ENCODE measurements at regions not wholly inside any gene's neighbourhood (a gene's known extent, or its start where the extent isn't known, plus 50 kb on each side); places are given as distances from the start of the nearest gene placed in this dataset.

DNA sequence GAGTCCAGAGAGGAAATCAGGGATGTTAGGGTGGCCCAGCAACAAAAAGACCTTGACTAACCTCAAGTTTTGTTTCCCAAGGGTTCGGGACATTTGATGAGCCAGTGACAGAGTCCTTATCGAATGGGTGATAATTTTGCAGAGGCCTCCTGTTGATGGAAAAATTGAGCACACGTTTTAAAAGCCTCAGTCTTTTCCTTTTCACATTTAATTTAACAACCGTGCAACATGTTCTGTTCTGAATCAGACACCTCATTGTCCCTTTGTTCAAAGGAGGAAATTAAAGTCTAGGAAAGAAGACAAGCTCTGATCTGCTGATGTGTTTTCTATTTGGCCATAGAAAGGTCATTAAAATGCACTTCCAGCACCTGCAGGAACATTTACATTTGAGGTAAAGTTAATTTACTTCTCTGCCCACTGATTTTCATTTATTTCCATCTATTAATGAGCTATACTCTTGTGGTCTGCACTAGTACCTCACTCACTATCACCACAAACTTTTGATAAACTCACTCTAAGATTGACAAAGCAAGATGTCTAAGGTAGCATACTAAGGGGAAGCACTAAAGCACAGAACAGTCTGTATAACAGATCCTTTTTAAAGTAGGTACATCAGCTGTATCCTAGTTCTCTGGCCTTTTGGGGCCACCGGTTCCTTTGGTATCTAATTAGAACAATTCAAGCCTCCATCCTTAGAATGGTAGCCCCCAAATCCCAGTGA lies 147.0 kb downstream of the RPAP3 start:
- H3K9me3 ChIP-seq (ENCODE audit: control insufficient read depth, low read length) = no peaks in the 10 kb centered on the region
- H3K36me3 ChIP-seq (ENCODE audit: control insufficient read depth, insufficient read depth, low read length, severe bottlenecking) = no peaks in the 10 kb centered on the region
- H3K27me3 ChIP-seq (replicated peaks; ENCODE audit: control insufficient read depth, insufficient read depth, low read length) = peaks cover 13% of the 10 kb centered on the region
- peaks cover 12% of the 10 kb centered on the region for H3K4me1 ChIP-seq (ENCODE audit: control insufficient read depth, insufficient read depth, low read length)
- H3K4me3 ChIP-seq (ENCODE audit: low read length) = no peak overlapping the region
- H3K9ac ChIP-seq (ENCODE audit: low read length) = no peak overlapping the region
- DNase-seq (ENCODE audit: low read depth) = no peak

DNA sequence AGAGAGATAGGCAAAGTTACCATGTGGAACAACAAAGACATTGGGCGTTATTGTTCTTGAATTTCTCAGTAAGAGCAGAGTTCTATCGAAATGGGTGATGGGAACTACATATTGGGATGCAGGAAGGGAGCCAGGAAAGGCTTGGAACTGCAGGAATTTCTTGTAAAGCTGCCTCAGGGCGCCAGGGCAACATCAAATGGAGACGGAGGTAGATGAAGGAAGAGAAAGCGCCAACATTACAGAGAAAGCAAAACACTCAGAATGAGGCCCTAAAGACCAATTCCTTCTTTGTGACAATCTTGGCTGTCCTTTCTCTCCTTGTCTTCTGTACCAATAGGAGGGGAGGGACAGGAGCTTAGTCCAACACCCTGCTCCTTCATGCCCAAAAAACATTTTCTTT lies 148.4 kb downstream of the RPAP3 start:
- no peak overlapping the region for H3K4me3 ChIP-seq (ENCODE audit: low read length)
- no peaks in the 10 kb centered on the region for H3K36me3 ChIP-seq (ENCODE audit: control insufficient read depth, insufficient read depth, low read length, severe bottlenecking)
- peaks cover 11% of the 10 kb centered on the region for H3K9me3 ChIP-seq (ENCODE audit: control insufficient read depth, low read length)
- peaks cover 11% of the 10 kb centered on the region for H3K4me1 ChIP-seq (ENCODE audit: control insufficient read depth, insufficient read depth, low read length)
- DNase-seq (ENCODE audit: low read depth) = no peak
- no peak overlapping the region for H3K9ac ChIP-seq (ENCODE audit: low read length)
- H3K27me3 ChIP-seq (replicated peaks; ENCODE audit: control insufficient read depth, insufficient read depth, low read length) = peaks cover 13% of the 10 kb centered on the region

DNA sequence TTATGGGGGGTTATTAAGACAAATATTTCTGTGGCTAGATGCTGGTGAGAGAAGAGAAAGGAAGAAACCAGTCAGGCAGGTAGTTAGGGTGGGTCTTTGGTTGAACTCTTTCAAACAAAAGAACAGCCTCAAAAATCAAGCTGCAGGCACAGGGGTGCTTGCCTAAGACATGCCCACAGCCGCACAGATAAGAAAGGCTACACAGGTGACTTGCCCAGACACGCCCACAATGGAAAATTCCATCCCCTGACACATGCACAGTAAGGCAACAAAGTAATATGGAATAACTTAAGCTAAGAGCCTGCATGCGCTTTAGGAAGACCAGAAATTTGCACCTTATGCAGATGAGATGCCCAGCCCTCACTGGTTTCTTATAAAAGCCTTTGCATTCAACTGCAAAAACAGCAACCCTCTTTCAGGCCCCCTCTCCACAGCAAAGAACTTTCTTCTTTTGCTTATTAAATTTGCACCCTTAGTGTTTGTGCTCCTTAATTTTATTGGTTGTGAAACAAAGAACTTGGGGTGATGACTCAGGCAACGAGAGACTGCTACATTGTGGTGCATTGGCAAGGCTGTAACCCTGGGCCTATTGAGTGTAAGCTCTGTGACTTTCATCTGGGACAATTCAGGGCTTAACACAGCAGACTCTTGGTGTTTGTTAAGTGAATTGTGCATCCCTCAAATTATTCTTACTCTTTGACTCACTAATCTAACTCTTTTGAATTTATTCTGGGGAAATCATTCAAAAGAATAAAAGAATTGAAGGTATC lies 149.4 kb downstream of the RPAP3 start:
- no peaks in the 10 kb centered on the region for H3K36me3 ChIP-seq (ENCODE audit: control insufficient read depth, insufficient read depth, low read length, severe bottlenecking)
- no peak for DNase-seq (ENCODE audit: low read depth)

DNA sequence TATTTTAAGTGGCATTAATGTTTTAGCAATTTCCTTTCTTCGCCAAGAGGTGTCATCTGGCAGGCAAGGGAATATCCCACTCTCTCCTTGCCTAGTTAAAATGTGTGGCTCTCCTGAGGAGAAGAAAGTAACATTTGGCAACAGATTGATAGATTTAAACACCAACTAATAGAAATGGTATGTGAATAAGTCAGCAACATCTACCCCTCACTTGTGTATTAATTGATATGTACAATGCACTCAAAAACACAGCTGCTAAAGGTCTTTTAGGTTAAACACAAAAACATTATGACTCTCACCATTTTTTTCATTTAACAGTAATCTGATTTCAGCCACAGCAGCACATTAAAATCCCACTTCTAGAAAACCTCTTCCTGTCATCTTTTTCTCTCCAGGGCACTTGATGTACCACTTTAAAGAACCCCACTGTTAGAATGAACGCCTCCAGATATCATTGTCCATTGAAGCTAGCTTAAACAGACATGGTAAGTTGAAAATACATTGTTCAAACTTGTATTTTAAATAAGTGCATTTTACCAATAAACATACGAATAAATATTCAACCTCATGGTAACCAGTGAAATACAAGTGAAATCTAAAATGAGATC lies 151.7 kb downstream of the RPAP3 start:
- no peaks in the 10 kb centered on the region for H3K36me3 ChIP-seq (ENCODE audit: control insufficient read depth, insufficient read depth, low read length, severe bottlenecking)
- H3K9ac ChIP-seq (ENCODE audit: low read length) = no peak overlapping the region
- no peak for DNase-seq (ENCODE audit: low read depth)
- peaks cover 11% of the 10 kb centered on the region for H3K9me3 ChIP-seq (ENCODE audit: control insufficient read depth, low read length)
- H3K4me1 ChIP-seq (ENCODE audit: control insufficient read depth, insufficient read depth, low read length) = peaks cover 10% of the 10 kb centered on the region
- H3K4me3 ChIP-seq (ENCODE audit: low read length) = no peak overlapping the region
- H3K27me3 ChIP-seq (replicated peaks; ENCODE audit: control insufficient read depth, insufficient read depth, low read length) = peaks cover 8% of the 10 kb centered on the region

More for the DNA sequence above, 149.4 kb downstream of the RPAP3 start:
- Histone ChIP-seq H3K9me3 (ENCODE audit: control insufficient read depth, low read length) (peaks cover 11% of the 10 kb centered on the region), H3K27me3 (replicated peaks; ENCODE audit: control insufficient read depth, insufficient read depth, low read length) (peaks cover 13% of the 10 kb centered on the region), H3K4me3 (ENCODE audit: low read length) (no peak overlapping the region), H3K4me1 (ENCODE audit: control insufficient read depth, insufficient read depth, low read length) (peaks cover 11% of the 10 kb centered on the region), H3K9ac (ENCODE audit: low read length) (no peak overlapping the region)

DNA sequence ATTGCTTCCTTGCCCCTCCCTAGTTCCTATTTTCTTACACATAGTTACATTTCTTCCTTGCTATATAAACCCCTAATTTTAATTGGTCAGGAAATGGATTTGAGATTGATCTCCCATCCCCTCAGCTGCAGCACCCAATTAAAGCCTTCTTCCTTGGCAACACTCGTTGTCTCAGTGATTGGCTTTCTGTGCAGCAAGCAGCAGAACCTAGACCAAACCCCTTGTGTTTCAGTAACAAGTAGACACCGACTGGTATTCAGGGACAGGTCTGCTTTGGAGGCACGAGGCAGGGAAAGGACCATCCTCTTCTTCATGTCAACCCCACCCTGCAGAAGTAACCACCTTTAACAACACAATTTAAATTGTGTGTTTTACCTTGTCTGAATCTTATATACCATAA lies 152.6 kb downstream of the RPAP3 start:
- DNase-seq (ENCODE audit: low read depth) = no peak
- no peak overlapping the region for H3K4me3 ChIP-seq (ENCODE audit: low read length)
- no peaks in the 10 kb centered on the region for H3K36me3 ChIP-seq (ENCODE audit: control insufficient read depth, insufficient read depth, low read length, severe bottlenecking)
- no peak overlapping the region for H3K9ac ChIP-seq (ENCODE audit: low read length)
- peaks cover 10% of the 10 kb centered on the region for H3K4me1 ChIP-seq (ENCODE audit: control insufficient read depth, insufficient read depth, low read length)
- peaks cover 11% of the 10 kb centered on the region for H3K9me3 ChIP-seq (ENCODE audit: control insufficient read depth, low read length)
- peaks cover 4% of the 10 kb centered on the region for H3K27me3 ChIP-seq (replicated peaks; ENCODE audit: control insufficient read depth, insufficient read depth, low read length)

DNA sequence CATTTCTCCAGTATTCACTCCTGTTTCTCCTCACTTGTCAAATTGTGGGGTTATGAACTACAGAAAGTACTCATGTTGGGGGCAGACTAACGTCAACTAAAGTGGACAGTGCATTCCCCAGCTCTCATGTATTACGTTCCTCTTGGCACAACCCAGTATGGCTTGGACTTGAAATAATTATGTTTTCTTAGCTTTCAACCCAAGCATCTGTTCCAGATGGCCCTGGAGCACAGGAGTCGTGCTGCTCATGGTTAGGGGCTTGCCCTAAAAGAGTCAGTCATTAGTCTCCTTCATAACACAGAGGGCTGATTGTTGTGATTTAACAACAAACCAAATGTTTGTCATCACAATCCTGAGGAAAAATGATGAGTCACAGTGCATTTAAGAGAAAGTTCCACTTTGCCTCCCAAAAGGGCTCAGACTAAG lies 154.4 kb downstream of the RPAP3 start:
- Histone ChIP-seq H3K4me1 (ENCODE audit: control insufficient read depth, insufficient read depth, low read length) (peaks cover 15% of the 10 kb centered on the region), H3K4me3 (ENCODE audit: low read length) (peak overlapping the region; percentile 28), H3K27me3 (replicated peaks; ENCODE audit: control insufficient read depth, insufficient read depth, low read length) (no peaks in the 10 kb centered on the region), H3K36me3 (ENCODE audit: control insufficient read depth, insufficient read depth, low read length, severe bottlenecking) (no peaks in the 10 kb centered on the region), H3K9ac (ENCODE audit: low read length) (no peak overlapping the region), H3K9me3 (ENCODE audit: control insufficient read depth, low read length) (peaks cover 11% of the 10 kb centered on the region)
- DNase-seq (ENCODE audit: low read depth) = peak; percentile 75

DNA sequence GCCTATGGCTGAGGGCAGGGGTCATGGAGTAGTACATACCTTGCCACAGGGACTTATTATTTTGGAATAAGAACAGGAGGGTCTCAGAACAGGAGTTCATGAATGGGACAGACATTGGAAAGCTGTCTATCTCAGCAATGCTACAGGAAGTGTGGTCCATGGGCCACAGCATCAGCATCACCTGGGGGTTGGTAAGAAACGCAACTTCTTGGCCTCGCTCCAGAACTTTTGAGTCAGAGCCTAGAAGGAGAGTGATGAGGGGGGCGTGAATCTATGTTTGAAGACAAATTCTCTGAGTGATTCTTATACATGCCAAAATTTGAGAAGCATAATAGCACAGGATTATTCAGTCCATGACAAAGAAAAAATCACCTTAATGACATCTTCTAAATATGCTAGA lies 156.6 kb downstream of the RPAP3 start:
- DNase-seq (ENCODE audit: low read depth) = no peak
- Histone ChIP-seq H3K27me3 (replicated peaks; ENCODE audit: control insufficient read depth, insufficient read depth, low read length) (no peaks in the 10 kb centered on the region), H3K36me3 (ENCODE audit: control insufficient read depth, insufficient read depth, low read length, severe bottlenecking) (no peaks in the 10 kb centered on the region), H3K4me1 (ENCODE audit: control insufficient read depth, insufficient read depth, low read length) (peaks cover 28% of the 10 kb centered on the region), H3K9me3 (ENCODE audit: control insufficient read depth, low read length) (peaks cover 11% of the 10 kb centered on the region), H3K4me3 (ENCODE audit: low read length) (no peak overlapping the region), H3K9ac (ENCODE audit: low read length) (no peak overlapping the region)

DNA sequence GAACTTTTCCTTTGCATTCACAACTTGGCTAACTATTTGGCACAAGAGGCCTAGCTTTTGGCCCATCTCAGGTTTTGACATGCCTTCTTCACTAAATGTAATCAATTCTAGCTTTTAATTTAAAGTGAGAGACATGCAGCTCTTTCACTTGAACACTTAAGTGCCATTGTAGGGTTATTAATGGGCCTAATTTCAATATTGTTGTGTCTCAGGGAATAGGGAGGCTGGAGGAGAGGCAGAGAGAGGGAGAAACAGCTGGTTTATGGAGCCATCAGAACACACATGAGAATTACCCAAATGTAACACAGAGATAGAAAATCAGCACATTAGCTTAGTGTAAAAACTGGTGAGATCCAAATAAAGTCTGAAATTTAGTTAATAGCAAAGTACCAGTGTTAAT lies 157.4 kb downstream of the RPAP3 start:
- no peak overlapping the region for H3K4me3 ChIP-seq (ENCODE audit: low read length)

DNA sequence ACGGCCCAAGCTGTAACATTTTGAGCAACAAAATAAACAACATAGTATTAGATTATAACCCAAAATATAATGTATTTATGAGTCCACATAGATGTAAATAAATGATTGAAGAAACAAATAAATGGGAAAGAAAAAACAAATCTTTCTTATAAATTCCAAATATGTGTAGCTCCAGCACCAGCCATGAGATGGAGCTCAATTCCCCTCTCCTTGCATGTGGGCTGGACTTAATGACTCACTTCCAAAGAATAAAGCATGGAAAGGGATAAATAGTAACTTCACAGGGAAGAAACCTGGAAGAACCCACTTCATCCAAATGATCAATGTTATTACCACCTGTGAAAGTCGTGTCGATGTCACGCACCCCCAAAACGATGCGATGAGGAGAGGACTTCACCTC lies 158.8 kb downstream of the RPAP3 start:
- peak overlapping the region; percentile 23 for H3K9ac ChIP-seq (ENCODE audit: low read length)

More for the DNA sequence above, 157.4 kb downstream of the RPAP3 start:
- DNase-seq (ENCODE audit: low read depth) = no peak
- Histone ChIP-seq H3K27me3 (replicated peaks; ENCODE audit: control insufficient read depth, insufficient read depth, low read length) (no peaks in the 10 kb centered on the region), H3K9ac (ENCODE audit: low read length) (no peak overlapping the region), H3K4me1 (ENCODE audit: control insufficient read depth, insufficient read depth, low read length) (peaks cover 28% of the 10 kb centered on the region), H3K9me3 (ENCODE audit: control insufficient read depth, low read length) (peaks cover 8% of the 10 kb centered on the region), H3K36me3 (ENCODE audit: control insufficient read depth, insufficient read depth, low read length, severe bottlenecking) (no peaks in the 10 kb centered on the region)

DNA sequence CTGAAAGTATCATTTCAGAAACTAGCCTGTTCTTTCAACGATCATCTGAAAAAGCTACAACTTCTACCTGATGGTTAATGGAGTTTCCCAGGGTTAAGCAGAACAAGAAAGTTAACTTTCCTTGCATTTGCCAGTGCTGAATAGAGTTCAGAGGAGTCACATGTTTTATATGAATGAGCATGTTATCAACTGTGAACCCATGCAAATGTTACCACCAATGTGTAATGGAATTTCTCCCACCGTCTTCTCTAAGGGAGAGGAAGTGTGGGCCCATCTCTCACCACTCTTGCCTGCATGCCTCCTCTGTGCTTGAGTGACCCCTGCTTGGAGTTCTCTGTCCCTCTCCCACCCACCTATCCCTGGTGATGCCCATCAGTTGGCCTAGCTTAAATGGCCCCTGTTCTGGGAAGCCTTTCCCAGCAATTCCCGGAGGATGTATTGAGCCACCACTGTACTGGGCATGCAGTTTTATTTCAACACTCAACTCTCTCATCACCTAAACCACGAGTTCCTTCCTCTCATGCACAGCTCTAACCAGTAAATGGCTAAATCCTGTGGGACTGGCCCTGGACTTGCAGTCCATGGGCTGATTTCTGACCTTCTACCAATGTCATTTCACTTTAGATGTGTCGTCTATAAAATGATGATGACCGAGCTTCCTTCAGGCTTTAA lies 159.8 kb downstream of the RPAP3 start:
- Histone ChIP-seq H3K4me3 (ENCODE audit: low read length) (no peak overlapping the region), H3K36me3 (ENCODE audit: control insufficient read depth, insufficient read depth, low read length, severe bottlenecking) (no peaks in the 10 kb centered on the region), H3K27me3 (replicated peaks; ENCODE audit: control insufficient read depth, insufficient read depth, low read length) (peaks cover 6% of the 10 kb centered on the region), H3K4me1 (ENCODE audit: control insufficient read depth, insufficient read depth, low read length) (peaks cover 18% of the 10 kb centered on the region), H3K9me3 (ENCODE audit: control insufficient read depth, low read length) (no peaks in the 10 kb centered on the region), H3K9ac (ENCODE audit: low read length) (peak overlapping the region; percentile 23)
- DNase-seq (ENCODE audit: low read depth) = no peak

More for the DNA sequence above, 158.8 kb downstream of the RPAP3 start:
- H3K9me3 ChIP-seq (ENCODE audit: control insufficient read depth, low read length) = no peaks in the 10 kb centered on the region
- peaks cover 6% of the 10 kb centered on the region for H3K27me3 ChIP-seq (replicated peaks; ENCODE audit: control insufficient read depth, insufficient read depth, low read length)
- peaks cover 27% of the 10 kb centered on the region for H3K4me1 ChIP-seq (ENCODE audit: control insufficient read depth, insufficient read depth, low read length)
- no peaks in the 10 kb centered on the region for H3K36me3 ChIP-seq (ENCODE audit: control insufficient read depth, insufficient read depth, low read length, severe bottlenecking)
- no peak overlapping the region for H3K4me3 ChIP-seq (ENCODE audit: low read length)
- peak; percentile 45 for DNase-seq (ENCODE audit: low read depth)

DNA sequence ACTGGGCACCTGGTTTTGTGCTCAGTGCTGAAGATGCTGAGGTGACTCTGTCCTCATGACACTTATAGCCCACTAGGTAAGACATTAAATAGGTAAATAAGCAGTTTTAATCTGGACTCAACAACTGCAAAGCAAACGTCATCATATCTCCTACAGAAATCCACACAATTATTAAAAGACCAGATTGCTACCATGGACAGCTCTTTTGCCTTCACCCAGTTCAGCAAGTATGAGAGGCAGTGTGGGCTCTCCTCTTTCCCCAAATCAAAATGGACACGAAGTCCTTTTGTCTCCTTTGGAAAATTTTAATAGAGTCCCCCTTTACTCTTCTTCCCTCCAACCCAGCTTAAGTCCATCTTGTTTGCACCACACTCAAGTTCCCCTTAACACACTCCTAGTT lies 171.1 kb downstream of the RPAP3 start:
- Histone ChIP-seq H3K4me3 (ENCODE audit: low read length) (no peak overlapping the region), H3K9ac (ENCODE audit: low read length) (no peak overlapping the region), H3K27me3 (replicated peaks; ENCODE audit: control insufficient read depth, insufficient read depth, low read length) (no peaks in the 10 kb centered on the region), H3K4me1 (ENCODE audit: control insufficient read depth, insufficient read depth, low read length) (no peaks in the 10 kb centered on the region), H3K9me3 (ENCODE audit: control insufficient read depth, low read length) (peaks cover 8% of the 10 kb centered on the region), H3K36me3 (ENCODE audit: control insufficient read depth, insufficient read depth, low read length, severe bottlenecking) (no peaks in the 10 kb centered on the region)
- peak; percentile 47 for DNase-seq (ENCODE audit: low read depth)
